WTC11 (cell line): ENCODE measurements at regions not wholly inside any gene's neighbourhood (a gene's known extent, or its start where the extent isn't known, plus 50 kb on each side); places are given as distances from the start of the nearest gene placed in this dataset.

Experiments
- ATAC-seq: fragments of 200-7000 bp; cut with Tn5 transposase; 2 replicates; pipeline ENCODE4 v1.10.0; 2021; ENCODE audit warnings: mild to moderate bottlenecking, moderate library complexity
- CTCF ChIA-PET: fragments of 300-600 bp; sonication (Branson Sonifier 250); formaldehyde crosslinking; loops from one replicate; lab custom pipeline; 2021; ENCODE audit warnings: antibody characterized with exemption; lab: Charles Lee
- POLR2A ChIA-PET: fragments of 350-600 bp; sonication (Branson Sonifier 250); formaldehyde crosslinking; loops from one replicate; lab custom pipeline; 2021; ENCODE audit warnings: antibody characterized with exemption; lab: Charles Lee
- DNase-seq: peaks from one replicate; pipeline ENCODE4 v3.0.0; 2021; ENCODE audit warnings: low spot score
- H3K27ac Mint-ChIP-seq: 2 replicates; pipeline ENCODE4 v1.8.0; 2021; ENCODE audit warnings: mixed read lengths
- H3K27me3 Mint-ChIP-seq: 2 replicates; pipeline ENCODE4 v1.8.0; 2021; ENCODE audit warnings: low read depth, mild to moderate bottlenecking, moderate library complexity, mixed read lengths
- H3K36me3 Mint-ChIP-seq: 2 replicates; pipeline ENCODE4 v1.8.0; 2021; ENCODE audit warnings: mixed read lengths
- H3K4me1 Mint-ChIP-seq: 2 replicates; pipeline ENCODE4 v1.8.0; 2022; ENCODE audit warnings: mixed read lengths
- H3K4me3 Mint-ChIP-seq: 2 replicates; pipeline ENCODE4 v1.8.0; 2021; ENCODE audit warnings: mild to moderate bottlenecking, moderate library complexity, mixed read lengths
- H3K9me3 Mint-ChIP-seq: 2 replicates; pipeline ENCODE4 v1.8.0; 2021; ENCODE audit warnings: mixed read lengths
- FOXJ3 ChIP-seq: sonication (generic); formaldehyde crosslinking; IDR thresholded peaks from 2 replicates; pipeline ENCODE4 v1.9.0; 2021; ENCODE audit warnings: missing genetic modification reagents, mild to moderate bottlenecking, borderline replicate concordance
- GRHL2 ChIP-seq: fragments of 250-450 bp; sonication (Bioruptor Pico); IDR thresholded peaks from 2 replicates; pipeline ENCODE4 v1.8.0; 2022; ENCODE audit warnings: mild to moderate bottlenecking, moderate library complexity; ENCODE audit not compliant: insufficient replicate concordance, severe bottlenecking
- GTF2I ChIP-seq: fragments of 250-450 bp; sonication (Bioruptor Pico); conservative IDR thresholded peaks from 2 replicates; pipeline ENCODE4 v1.4.0; 2021; ENCODE audit warnings: mild to moderate bottlenecking
- IRF2 ChIP-seq: sonication (generic); formaldehyde crosslinking; IDR thresholded peaks from 2 replicates; pipeline ENCODE4 v1.8.0; 2022; ENCODE audit warnings: low read depth, missing genetic modification reagents, borderline replicate concordance
- MXD4 ChIP-seq: fragments of 250-450 bp; sonication (Bioruptor Pico); IDR thresholded peaks from 2 replicates; pipeline ENCODE4 v1.8.0; 2021; ENCODE audit warnings: mild to moderate bottlenecking, moderate library complexity, borderline replicate concordance
- SMAD3 ChIP-seq: sonication (generic); formaldehyde crosslinking; IDR thresholded peaks from 2 replicates; pipeline ENCODE4 v1.8.0; 2022; ENCODE audit warnings: missing genetic modification reagents, mild to moderate bottlenecking, borderline replicate concordance
- SOX15 ChIP-seq: fragments of 250-450 bp; sonication (Bioruptor Pico); IDR thresholded peaks from 2 replicates; pipeline ENCODE4 v1.9.0; 2021; ENCODE audit warnings: mild to moderate bottlenecking
- TF ChIP-seq, protein P1 (sequence below): sonication (generic); formaldehyde crosslinking; IDR thresholded peaks from 2 replicates; pipeline ENCODE4 v1.8.0; 2022; ENCODE audit warnings: missing genetic modification reagents
- TF ChIP-seq, protein P2 (sequence below): sonication (generic); formaldehyde crosslinking; conservative IDR thresholded peaks from 2 replicates; pipeline ENCODE4 v1.8.1; 2023; ENCODE audit warnings: mild to moderate bottlenecking, low read depth, missing genetic modification reagents, moderate library complexity
- TF ChIP-seq, protein P3 (sequence below): fragments of 200-600 bp; IDR thresholded peaks from 2 replicates; pipeline ENCODE4 v1.8.0; 2022; ENCODE audit warnings: antibody characterized with exemption
- TF ChIP-seq, protein P4 (sequence below): sonication (generic); formaldehyde crosslinking; IDR thresholded peaks from 2 replicates; pipeline ENCODE4 v1.8.1; 2023; ENCODE audit warnings: mild to moderate bottlenecking, missing genetic modification reagents, moderate library complexity

DNA sequence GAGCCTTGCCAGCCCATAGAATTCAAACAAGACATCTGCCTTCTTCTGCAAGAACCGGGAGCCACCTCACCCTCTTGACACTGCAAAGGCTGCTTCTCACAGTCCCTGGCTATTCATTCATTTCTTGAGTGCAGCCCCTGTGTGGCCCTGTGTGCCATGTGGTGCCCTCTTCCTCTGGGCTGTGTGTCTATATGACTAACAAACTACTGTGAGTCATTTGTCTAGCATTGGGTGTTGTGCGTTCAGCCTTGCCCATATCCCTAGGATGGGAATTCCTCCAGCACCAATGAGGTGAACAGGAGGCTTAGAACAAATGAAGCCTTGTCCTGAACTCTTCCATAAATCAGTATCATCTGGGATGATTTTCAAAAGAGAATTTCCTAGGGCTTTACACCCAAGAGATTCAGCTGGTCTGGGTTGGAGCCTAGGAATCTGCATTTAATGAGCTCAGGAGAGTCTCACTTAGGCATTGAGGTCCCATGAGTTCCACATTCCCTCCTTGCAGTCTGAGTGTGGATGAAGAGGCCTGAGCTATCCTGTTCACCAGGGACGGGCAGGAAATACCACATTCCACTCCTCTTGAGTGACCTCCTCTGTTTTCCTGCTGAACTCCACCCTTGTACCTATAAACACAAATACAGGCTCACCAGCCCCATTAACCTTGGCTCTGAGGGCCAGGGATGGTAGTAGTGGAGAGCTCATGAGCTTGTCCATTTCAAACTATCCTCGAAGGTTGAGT, 308.7 kb upstream of the N4BP1 start:
- CTCF ChIA-PET = interaction anchor here (1.4 to 1.6 kb wide), 3 partner anchors 16 to 434 kb away, joined by 3 to 9 read pairs (median 5); no protein-coding TSS in a partner anchor
- POLR2A ChIA-PET = interaction anchor here (0.6 kb wide), 1 partner anchor 247 kb away, joined by 3 read pairs; no protein-coding TSS in a partner anchor
- H3K9me3 Mint-ChIP-seq = peaks cover 4% of the 10 kb centered on the region; the same call in 1 of the 2 replicates
- peak; percentile 63 for ATAC-seq
- TF ChIP-seq GTF2I (CRISPR knock-in tag) (no peak), GRHL2 (CRISPR knock-in tag) (no peak)
- peaks cover 3% of the 10 kb centered on the region; the same call in 1 of the 2 replicates for H3K27me3 Mint-ChIP-seq
- no peak for DNase-seq
- H3K4me1 Mint-ChIP-seq = 0 out of 2 replicates have a peak, but pooled peaks cover 5% of the 10 kb centered on the region
- no peak overlapping the region for H3K27ac Mint-ChIP-seq
- no peaks in the 10 kb centered on the region for H3K36me3 Mint-ChIP-seq
- H3K4me3 Mint-ChIP-seq = no peak overlapping the region

DNA sequence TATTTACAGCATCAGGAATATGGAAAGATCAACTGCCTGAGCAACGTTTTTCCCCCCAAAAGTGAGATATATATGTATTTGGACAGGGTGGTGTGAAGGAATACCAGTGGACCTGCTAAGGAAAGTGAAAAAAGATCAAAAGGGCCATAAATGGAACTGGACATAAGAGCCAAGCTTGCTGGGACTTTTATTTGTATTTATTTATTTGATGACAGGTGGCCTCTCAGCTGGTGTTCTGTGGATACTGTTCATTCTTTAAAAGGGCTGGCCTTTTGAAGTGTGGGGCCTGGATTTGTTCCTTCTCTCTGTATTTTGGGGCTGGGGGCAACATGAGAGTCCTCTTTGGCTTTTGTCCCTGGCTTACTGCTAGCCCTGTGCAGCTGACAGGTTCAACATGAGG, 306.6 kb upstream of the N4BP1 start:
- no peaks in the 10 kb centered on the region for H3K36me3 Mint-ChIP-seq

DNA sequence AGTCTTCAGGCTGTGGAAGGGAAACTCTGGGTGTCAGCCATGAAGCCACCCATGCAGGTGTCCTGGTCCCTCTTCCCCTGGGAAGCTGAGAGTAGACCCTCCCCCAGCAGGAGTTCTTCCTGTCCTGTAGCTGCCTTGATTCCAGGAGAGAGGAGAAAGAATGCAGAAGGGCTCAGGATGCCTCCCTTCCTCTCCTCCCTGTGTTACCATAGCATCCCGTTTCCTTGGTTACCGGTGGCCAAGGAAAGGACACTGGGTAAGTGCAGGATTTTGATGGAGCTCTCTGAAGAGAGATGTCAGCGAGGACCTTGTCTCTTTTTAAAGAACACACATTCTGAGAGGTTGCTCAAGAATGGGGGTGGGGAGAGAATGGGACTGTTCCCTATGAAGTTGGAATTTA, 304.1 kb upstream of the N4BP1 start:
- DNase-seq = no peak
- CTCF ChIA-PET = interaction anchor here (1.6 to 4.7 kb wide), 3 partner anchors 12 to 436 kb away, joined by 4 to 30 read pairs (median 5); no protein-coding TSS in a partner anchor
- Mint-ChIP-seq H3K36me3 (no peaks in the 10 kb centered on the region), H3K4me3 (no peak overlapping the region)
- TF ChIP-seq, protein P1, sequence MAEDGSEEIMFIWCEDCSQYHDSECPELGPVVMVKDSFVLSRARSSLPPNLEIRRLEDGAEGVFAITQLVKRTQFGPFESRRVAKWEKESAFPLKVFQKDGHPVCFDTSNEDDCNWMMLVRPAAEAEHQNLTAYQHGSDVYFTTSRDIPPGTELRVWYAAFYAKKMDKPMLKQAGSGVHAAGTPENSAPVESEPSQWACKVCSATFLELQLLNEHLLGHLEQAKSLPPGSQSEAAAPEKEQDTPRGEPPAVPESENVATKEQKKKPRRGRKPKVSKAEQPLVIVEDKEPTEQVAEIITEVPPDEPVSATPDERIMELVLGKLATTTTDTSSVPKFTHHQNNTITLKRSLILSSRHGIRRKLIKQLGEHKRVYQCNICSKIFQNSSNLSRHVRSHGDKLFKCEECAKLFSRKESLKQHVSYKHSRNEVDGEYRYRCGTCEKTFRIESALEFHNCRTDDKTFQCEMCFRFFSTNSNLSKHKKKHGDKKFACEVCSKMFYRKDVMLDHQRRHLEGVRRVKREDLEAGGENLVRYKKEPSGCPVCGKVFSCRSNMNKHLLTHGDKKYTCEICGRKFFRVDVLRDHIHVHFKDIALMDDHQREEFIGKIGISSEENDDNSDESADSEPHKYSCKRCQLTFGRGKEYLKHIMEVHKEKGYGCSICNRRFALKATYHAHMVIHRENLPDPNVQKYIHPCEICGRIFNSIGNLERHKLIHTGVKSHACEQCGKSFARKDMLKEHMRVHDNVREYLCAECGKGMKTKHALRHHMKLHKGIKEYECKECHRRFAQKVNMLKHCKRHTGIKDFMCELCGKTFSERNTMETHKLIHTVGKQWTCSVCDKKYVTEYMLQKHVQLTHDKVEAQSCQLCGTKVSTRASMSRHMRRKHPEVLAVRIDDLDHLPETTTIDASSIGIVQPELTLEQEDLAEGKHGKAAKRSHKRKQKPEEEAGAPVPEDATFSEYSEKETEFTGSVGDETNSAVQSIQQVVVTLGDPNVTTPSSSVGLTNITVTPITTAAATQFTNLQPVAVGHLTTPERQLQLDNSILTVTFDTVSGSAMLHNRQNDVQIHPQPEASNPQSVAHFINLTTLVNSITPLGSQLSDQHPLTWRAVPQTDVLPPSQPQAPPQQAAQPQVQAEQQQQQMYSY (CRISPR knock-in tag) = no peak
- TF ChIP-seq, all 79 proteins: peak for 0
- Mint-ChIP-seq H3K27ac (no peak overlapping the region), H3K27me3 (no peaks in the 10 kb centered on the region; the same call in 1 of the 2 replicates), H3K4me1 (peaks cover 19% of the 10 kb centered on the region), H3K9me3 (peaks cover 4% of the 10 kb centered on the region; the same call in 1 of the 2 replicates)
- POLR2A ChIA-PET = no interaction called here
- ATAC-seq = peak; percentile 63

More for the DNA sequence above, 306.6 kb upstream of the N4BP1 start:
- TF ChIP-seq, protein P2, sequence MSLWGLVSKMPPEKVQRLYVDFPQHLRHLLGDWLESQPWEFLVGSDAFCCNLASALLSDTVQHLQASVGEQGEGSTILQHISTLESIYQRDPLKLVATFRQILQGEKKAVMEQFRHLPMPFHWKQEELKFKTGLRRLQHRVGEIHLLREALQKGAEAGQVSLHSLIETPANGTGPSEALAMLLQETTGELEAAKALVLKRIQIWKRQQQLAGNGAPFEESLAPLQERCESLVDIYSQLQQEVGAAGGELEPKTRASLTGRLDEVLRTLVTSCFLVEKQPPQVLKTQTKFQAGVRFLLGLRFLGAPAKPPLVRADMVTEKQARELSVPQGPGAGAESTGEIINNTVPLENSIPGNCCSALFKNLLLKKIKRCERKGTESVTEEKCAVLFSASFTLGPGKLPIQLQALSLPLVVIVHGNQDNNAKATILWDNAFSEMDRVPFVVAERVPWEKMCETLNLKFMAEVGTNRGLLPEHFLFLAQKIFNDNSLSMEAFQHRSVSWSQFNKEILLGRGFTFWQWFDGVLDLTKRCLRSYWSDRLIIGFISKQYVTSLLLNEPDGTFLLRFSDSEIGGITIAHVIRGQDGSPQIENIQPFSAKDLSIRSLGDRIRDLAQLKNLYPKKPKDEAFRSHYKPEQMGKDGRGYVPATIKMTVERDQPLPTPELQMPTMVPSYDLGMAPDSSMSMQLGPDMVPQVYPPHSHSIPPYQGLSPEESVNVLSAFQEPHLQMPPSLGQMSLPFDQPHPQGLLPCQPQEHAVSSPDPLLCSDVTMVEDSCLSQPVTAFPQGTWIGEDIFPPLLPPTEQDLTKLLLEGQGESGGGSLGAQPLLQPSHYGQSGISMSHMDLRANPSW (CRISPR knock-in tag) = no peak
- TF ChIP-seq IRF2 (CRISPR knock-in tag) (no peak), SMAD3 (CRISPR knock-in tag) (no peak), MXD4 (CRISPR knock-in tag) (no peak), FOXJ3 (CRISPR knock-in tag) (no peak), SOX15 (no peak)
- TF ChIP-seq, protein P3, sequence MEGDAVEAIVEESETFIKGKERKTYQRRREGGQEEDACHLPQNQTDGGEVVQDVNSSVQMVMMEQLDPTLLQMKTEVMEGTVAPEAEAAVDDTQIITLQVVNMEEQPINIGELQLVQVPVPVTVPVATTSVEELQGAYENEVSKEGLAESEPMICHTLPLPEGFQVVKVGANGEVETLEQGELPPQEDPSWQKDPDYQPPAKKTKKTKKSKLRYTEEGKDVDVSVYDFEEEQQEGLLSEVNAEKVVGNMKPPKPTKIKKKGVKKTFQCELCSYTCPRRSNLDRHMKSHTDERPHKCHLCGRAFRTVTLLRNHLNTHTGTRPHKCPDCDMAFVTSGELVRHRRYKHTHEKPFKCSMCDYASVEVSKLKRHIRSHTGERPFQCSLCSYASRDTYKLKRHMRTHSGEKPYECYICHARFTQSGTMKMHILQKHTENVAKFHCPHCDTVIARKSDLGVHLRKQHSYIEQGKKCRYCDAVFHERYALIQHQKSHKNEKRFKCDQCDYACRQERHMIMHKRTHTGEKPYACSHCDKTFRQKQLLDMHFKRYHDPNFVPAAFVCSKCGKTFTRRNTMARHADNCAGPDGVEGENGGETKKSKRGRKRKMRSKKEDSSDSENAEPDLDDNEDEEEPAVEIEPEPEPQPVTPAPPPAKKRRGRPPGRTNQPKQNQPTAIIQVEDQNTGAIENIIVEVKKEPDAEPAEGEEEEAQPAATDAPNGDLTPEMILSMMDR = no peak
- TF ChIP-seq, protein P4, sequence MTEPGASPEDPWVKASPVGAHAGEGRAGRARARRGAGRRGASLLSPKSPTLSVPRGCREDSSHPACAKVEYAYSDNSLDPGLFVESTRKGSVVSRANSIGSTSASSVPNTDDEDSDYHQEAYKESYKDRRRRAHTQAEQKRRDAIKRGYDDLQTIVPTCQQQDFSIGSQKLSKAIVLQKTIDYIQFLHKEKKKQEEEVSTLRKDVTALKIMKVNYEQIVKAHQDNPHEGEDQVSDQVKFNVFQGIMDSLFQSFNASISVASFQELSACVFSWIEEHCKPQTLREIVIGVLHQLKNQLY (CRISPR knock-in tag) = no peak
- ATAC-seq (no peak), DNase-seq (no peak)
- peaks cover 3% of the 10 kb centered on the region; the same call in 1 of the 2 replicates for H3K27me3 Mint-ChIP-seq
- ChIA-PET CTCF (no interaction called here), POLR2A (no interaction called here)
- peaks cover 4% of the 10 kb centered on the region; the same call in 1 of the 2 replicates for H3K9me3 Mint-ChIP-seq
- no peak overlapping the region for H3K27ac Mint-ChIP-seq
- H3K4me1 Mint-ChIP-seq = peaks cover 19% of the 10 kb centered on the region
- H3K4me3 Mint-ChIP-seq = no peak overlapping the region
